A673 (cell line): ENCODE measurements at regions not wholly inside any gene's neighbourhood (a gene's known extent, or its start where the extent isn't known, plus 50 kb on each side); places are given as distances from the start of the nearest gene placed in this dataset.

Experiments
- BruUV-seq: library from RNA; stranded (reverse); fragments of 400-500 nt; replicated peaks from 2 replicates; lab custom pipeline; 2021; lab: Mats Ljungman, UMichigan
- CTCF ChIA-PET: fragments of 300-600 bp; sonication (Branson Sonifier 250); formaldehyde crosslinking; loops from one replicate; lab custom pipeline; 2022; ENCODE audit warnings: antibody characterized with exemption; lab: Charles Lee
- POLR2A ChIA-PET: fragments of 300-600 bp; sonication (Branson Sonifier 250); formaldehyde crosslinking; loops from one replicate; lab custom pipeline; 2022; ENCODE audit warnings: antibody characterized with exemption; ENCODE audit not compliant: low non-redundant PET; lab: Charles Lee
- DNase-seq: peaks from one replicate; pipeline ENCODE4 v3.0.0-alpha.2; 2015; ENCODE audit warnings: low spot score
- H3K27ac ChIP-seq: fragments of 200-600 bp; sonication (generic); 2 replicates; pipeline ENCODE4 v1.5.1; 2016; ENCODE audit warnings: mixed run types, low read depth, mild to moderate bottlenecking, mixed read lengths, antibody characterized with exemption, low read length; ENCODE audit not compliant: poor library complexity, severe bottlenecking
- H3K27me3 ChIP-seq: fragments of 200-600 bp; sonication (generic); replicated peaks from 2 replicates; pipeline ENCODE4 v1.6.1; 2017; ENCODE audit warnings: mixed run types, low read depth, mild to moderate bottlenecking, mixed read lengths, antibody characterized with exemption, low read length; ENCODE audit not compliant: insufficient read depth, poor library complexity
- H3K36me3 ChIP-seq: fragments of 200-600 bp; sonication (generic); 2 replicates; pipeline ENCODE4 v1.6.1; 2016; ENCODE audit warnings: mixed run types, mild to moderate bottlenecking, mixed read lengths, antibody characterized with exemption, low read length; ENCODE audit not compliant: insufficient read depth, poor library complexity, severe bottlenecking
- H3K4me1 ChIP-seq: fragments of 200-600 bp; sonication (generic); 2 replicates; pipeline ENCODE4 v1.6.1; 2017; ENCODE audit warnings: mixed run types, mild to moderate bottlenecking, mixed read lengths, antibody characterized with exemption, low read length; ENCODE audit not compliant: insufficient read depth, poor library complexity, severe bottlenecking
- H3K4me3 ChIP-seq: fragments of 200-600 bp; sonication (generic); 2 replicates; pipeline ENCODE4 v1.5.1; 2016; ENCODE audit warnings: low read depth, mixed run types, mild to moderate bottlenecking, mixed read lengths, low read length; ENCODE audit not compliant: poor library complexity, severe bottlenecking
- H3K9me3 ChIP-seq: fragments of 200-600 bp; sonication (generic); 2 replicates; pipeline ENCODE4 v1.6.1; 2016; ENCODE audit warnings: mixed run types, low read depth, mild to moderate bottlenecking, mixed read lengths, antibody characterized with exemption, low read length; ENCODE audit not compliant: poor library complexity, severe bottlenecking
- EZH2 ChIP-seq: fragments of 200-600 bp; sonication (generic); IDR thresholded peaks from 2 replicates; pipeline ENCODE4 v1.6.1; 2017; ENCODE audit warnings: borderline replicate concordance, low read depth, mild to moderate bottlenecking, mixed read lengths, antibody characterized with exemption, low read length; ENCODE audit not compliant: poor library complexity, severe bottlenecking
- intact Hi-C: fragments of 100-400 bp; cut with micrococcal nuclease; formaldehyde crosslinking; loops from one replicate; pipeline ENCODE4 v1.10.0; 2022; ENCODE audit not compliant: unreplicated experiment
- TF ChIP-seq, protein P1 (sequence below): fragments of 300-800, 200-600 bp; sonication (generic); conservative IDR thresholded peaks from 2 replicates; pipeline ENCODE4 v1.5.1; 2017; ENCODE audit warnings: low read depth, mild to moderate bottlenecking, antibody characterized with exemption, low read length, moderate library complexity, mixed read lengths

DNA sequence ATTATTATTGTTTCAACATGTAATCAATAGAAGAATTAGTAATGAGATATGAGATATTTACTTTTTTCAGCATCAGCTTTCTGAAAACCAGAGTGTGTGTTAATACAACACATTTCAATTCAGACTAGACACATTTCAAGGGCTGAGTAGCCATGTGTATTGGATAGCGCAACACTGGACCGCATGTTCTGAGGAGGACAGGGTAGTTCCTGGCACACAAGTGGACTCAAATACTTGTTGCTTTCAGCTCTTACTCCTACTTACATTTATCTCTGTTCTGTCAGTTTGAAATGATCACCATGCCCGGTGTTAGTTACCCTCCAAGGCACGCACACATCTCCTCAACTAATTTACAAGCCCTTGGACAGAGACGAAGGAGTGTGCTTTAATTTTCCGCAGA is 126.6 kb downstream of the SLC24A2 start:
- BruUV-seq, result no TSS peak
- H3K27ac ChIP-seq, result no peak overlapping the region
- no peaks in the 10 kb centered on the region for H3K4me1 ChIP-seq
- DNase-seq, result no peak
- intact Hi-C loops, result no loop called here
- TF ChIP-seq, protein P1, sequence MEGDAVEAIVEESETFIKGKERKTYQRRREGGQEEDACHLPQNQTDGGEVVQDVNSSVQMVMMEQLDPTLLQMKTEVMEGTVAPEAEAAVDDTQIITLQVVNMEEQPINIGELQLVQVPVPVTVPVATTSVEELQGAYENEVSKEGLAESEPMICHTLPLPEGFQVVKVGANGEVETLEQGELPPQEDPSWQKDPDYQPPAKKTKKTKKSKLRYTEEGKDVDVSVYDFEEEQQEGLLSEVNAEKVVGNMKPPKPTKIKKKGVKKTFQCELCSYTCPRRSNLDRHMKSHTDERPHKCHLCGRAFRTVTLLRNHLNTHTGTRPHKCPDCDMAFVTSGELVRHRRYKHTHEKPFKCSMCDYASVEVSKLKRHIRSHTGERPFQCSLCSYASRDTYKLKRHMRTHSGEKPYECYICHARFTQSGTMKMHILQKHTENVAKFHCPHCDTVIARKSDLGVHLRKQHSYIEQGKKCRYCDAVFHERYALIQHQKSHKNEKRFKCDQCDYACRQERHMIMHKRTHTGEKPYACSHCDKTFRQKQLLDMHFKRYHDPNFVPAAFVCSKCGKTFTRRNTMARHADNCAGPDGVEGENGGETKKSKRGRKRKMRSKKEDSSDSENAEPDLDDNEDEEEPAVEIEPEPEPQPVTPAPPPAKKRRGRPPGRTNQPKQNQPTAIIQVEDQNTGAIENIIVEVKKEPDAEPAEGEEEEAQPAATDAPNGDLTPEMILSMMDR, result no peak
- no peak for TF ChIP-seq EZH2
- no peaks in the 10 kb centered on the region for H3K9me3 ChIP-seq
- no peaks in the 10 kb centered on the region for H3K36me3 ChIP-seq
- no peaks in the 10 kb centered on the region for H3K27me3 ChIP-seq
- ChIA-PET CTCF (no interaction called here), POLR2A (no interaction called here)
- no peak overlapping the region for H3K4me3 ChIP-seq

DNA sequence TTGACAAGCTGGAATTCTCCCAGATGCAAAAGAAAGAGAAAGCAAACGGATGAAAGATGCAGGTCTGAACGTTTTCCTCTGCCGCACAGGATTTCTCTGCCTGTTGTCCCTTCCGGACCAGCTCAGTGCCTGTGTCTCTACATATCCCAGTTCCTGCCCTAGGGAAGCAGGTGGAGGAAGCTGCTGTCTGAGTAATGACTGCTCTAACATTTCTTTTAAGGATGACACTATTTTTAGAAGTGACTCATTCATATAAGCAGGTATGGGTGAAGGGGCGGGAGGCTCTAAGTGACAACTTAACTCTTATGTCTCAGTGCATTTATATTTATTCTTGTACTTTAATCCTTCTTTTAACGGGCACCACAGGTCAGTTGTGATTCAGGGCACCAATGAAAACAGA is 128.8 kb downstream of the SLC24A2 start:
- H3K9me3 ChIP-seq, result no peaks in the 10 kb centered on the region
- ChIA-PET POLR2A (no interaction called here), CTCF (no interaction called here)
- no peaks in the 10 kb centered on the region for H3K27me3 ChIP-seq
- no TSS peak for BruUV-seq
- H3K27ac ChIP-seq, result no peak overlapping the region
- H3K4me1 ChIP-seq, result no peaks in the 10 kb centered on the region
- no peak for DNase-seq
- intact Hi-C loops, result no loop called here
- no peak overlapping the region for H3K4me3 ChIP-seq
- H3K36me3 ChIP-seq, result no peaks in the 10 kb centered on the region
- TF ChIP-seq, protein P1, result no peak
- TF ChIP-seq EZH2, result no peak

DNA sequence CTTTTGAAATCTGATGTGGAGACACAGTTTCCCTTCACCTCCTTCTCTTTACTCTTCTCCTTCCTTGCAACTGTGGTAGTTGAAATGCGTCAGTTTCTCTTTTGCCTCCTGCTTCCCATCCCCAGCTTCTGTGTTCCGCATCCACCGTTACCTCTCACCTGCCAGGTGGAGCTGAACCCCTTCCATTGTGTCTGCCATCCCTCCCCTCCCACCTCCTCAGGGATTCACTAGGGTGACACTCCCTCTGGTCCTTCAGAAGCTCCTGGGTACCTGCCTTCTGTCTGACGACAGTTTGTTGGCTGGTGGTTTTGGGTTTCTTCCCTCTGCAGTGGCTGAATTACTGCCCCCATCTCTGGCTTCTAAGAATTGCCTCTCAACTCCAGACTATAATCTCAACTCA is 132.1 kb downstream of the SLC24A2 start:
- DNase-seq, result no peak

More for the DNA sequence above, 132.1 kb downstream of the SLC24A2 start:
- ChIA-PET POLR2A (no interaction called here), CTCF (no interaction called here)
- no TSS peak for BruUV-seq
- no peaks in the 10 kb centered on the region for H3K27me3 ChIP-seq
- no peaks in the 10 kb centered on the region for H3K4me1 ChIP-seq
- H3K4me3 ChIP-seq, result no peak overlapping the region
- intact Hi-C loops, result loop anchor here (10.0 kb wide), 1 partner anchor 62 kb away; no protein-coding TSS in a partner anchor
- TF ChIP-seq, protein P1, result no peak
- no peak for TF ChIP-seq EZH2
- H3K36me3 ChIP-seq, result no peaks in the 10 kb centered on the region
- no peaks in the 10 kb centered on the region for H3K9me3 ChIP-seq
- no peak overlapping the region for H3K27ac ChIP-seq
